ENCODE measurements at regions not wholly inside any gene's neighbourhood (a gene's known extent, or its start where the extent isn't known, plus 50 kb on each side); places are given as distances from the start of the nearest gene placed in this dataset.
"Not testable (repeated sequence)": the region's sequence is repeated elsewhere in the genome, so short reads cannot be mapped to it uniquely, and the experiment has no call there.

- H3K4me3 ChIP-seq (ENCODE audit: low read depth, low read length), result no peak overlapping the region
These were observed 107.7 kb downstream of the MAD2L1 start for GRCh38 chr4:119958983-119959382.

DNA sequence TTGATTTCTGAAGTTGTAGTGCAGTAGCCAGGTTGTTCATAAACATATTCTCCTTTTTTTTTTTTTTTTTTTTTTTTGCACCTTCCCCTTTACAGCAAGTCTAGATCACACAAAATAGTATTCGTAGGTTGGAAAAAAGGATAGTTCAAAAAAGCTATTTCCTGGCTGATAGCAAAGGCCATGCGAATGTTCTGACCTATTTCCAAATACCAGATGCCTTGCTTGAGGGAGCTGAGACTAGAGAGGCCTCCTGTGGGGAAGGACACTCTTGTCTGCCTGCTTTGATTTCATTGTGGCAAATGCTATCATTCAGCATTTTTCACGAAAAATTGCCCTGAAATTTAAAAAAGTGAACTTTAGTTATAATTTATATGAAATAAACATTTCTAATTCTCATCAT is 111.4 kb downstream of the MAD2L1 start:
- TF ChIP-seq, protein P1, sequence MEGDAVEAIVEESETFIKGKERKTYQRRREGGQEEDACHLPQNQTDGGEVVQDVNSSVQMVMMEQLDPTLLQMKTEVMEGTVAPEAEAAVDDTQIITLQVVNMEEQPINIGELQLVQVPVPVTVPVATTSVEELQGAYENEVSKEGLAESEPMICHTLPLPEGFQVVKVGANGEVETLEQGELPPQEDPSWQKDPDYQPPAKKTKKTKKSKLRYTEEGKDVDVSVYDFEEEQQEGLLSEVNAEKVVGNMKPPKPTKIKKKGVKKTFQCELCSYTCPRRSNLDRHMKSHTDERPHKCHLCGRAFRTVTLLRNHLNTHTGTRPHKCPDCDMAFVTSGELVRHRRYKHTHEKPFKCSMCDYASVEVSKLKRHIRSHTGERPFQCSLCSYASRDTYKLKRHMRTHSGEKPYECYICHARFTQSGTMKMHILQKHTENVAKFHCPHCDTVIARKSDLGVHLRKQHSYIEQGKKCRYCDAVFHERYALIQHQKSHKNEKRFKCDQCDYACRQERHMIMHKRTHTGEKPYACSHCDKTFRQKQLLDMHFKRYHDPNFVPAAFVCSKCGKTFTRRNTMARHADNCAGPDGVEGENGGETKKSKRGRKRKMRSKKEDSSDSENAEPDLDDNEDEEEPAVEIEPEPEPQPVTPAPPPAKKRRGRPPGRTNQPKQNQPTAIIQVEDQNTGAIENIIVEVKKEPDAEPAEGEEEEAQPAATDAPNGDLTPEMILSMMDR (IDR thresholded peaks at IDR 0.05; ENCODE audit: control insufficient read depth, extremely low read depth, insufficient read depth), result no peak
- no peak for DNase-seq (ENCODE audit: low read depth)
- H3K4me3 ChIP-seq (ENCODE audit: low read depth, low read length), result no peak overlapping the region

More at GRCh38 chr4:119958983-119959382, 107.7 kb downstream of the MAD2L1 start:
- DNase-seq (ENCODE audit: low read depth), result no peak
- TF ChIP-seq, protein P1 (IDR thresholded peaks at IDR 0.05; ENCODE audit: control insufficient read depth, extremely low read depth, insufficient read depth), result no peak

- H3K4me3 ChIP-seq (ENCODE audit: low read depth, low read length), result peak overlapping the region; percentile 24
- DNase-seq (ENCODE audit: low read depth), result not testable (repeated sequence)
These were observed 112.2 kb downstream of the MAD2L1 start for GRCh38 chr4:119954487-119954886.

GRCh38 chr4:119946359-119946758 is 120.3 kb downstream of the MAD2L1 start:
- no peak overlapping the region for H3K4me3 ChIP-seq (ENCODE audit: low read depth, low read length)
- DNase-seq (ENCODE audit: low read depth), result no peak
- TF ChIP-seq, protein P1 (IDR thresholded peaks at IDR 0.05; ENCODE audit: control insufficient read depth, extremely low read depth, insufficient read depth), result no peak

- TF ChIP-seq, protein P1 (IDR thresholded peaks at IDR 0.05; ENCODE audit: control insufficient read depth, extremely low read depth, insufficient read depth), result no peak
- H3K4me3 ChIP-seq (ENCODE audit: low read depth, low read length), result no peak overlapping the region
- DNase-seq (ENCODE audit: low read depth), result no peak
These were observed 123.8 kb downstream of the MAD2L1 start for GRCh38 chr4:119942806-119943205.

GRCh38 chr4:119940557-119940956 is 126.1 kb downstream of the MAD2L1 start:
- no peak for DNase-seq (ENCODE audit: low read depth)
- TF ChIP-seq, protein P1 (IDR thresholded peaks at IDR 0.05; ENCODE audit: control insufficient read depth, extremely low read depth, insufficient read depth), result no peak
- H3K4me3 ChIP-seq (ENCODE audit: low read depth, low read length), result no peak overlapping the region

GRCh38 chr4:119939071-119939995 is 127.3 kb downstream of the MAD2L1 start:
- TF ChIP-seq, protein P1 (IDR thresholded peaks at IDR 0.05; ENCODE audit: control insufficient read depth, extremely low read depth, insufficient read depth), result no peak
- DNase-seq (ENCODE audit: low read depth), result no peak
- no peak overlapping the region for H3K4me3 ChIP-seq (ENCODE audit: low read depth, low read length)
